HCT116 (cell line): ENCODE measurements at regions not wholly inside any gene's neighbourhood (a gene's known extent, or its start where the extent isn't known, plus 50 kb on each side); places are given as distances from the start of the nearest gene placed in this dataset.

Experiments used
- ATAC-seq: fragments of 200-7000 bp; cut with Tn5 transposase; 2 replicates; pipeline ENCODE4 v1.9.1; 2020; ENCODE audit warnings: mild to moderate bottlenecking, moderate library complexity
- BruUV-seq: library from RNA; stranded (reverse); fragments of 400-500 nt; replicated peaks from 2 replicates; lab custom pipeline; 2021; lab: Mats Ljungman, UMichigan
- CTCF ChIA-PET: fragments of 300-600 bp; sonication (Branson Sonifier 250); formaldehyde crosslinking; loops from one replicate; lab custom pipeline; 2021; ENCODE audit warnings: antibody characterized with exemption; lab: Charles Lee
- POLR2A ChIA-PET: fragments of 300-600, 350-600 bp; sonication (Branson Sonifier 250); formaldehyde crosslinking; loops from one replicate; lab custom pipeline; 2021; ENCODE audit warnings: antibody characterized with exemption; lab: Charles Lee
- RAD21 ChIA-PET, 2 experiments: fragments of 300-600 bp; sonication (Branson Sonifier 250); formaldehyde crosslinking; loops; one replicate each; lab custom pipeline; 2023; ENCODE audit warnings: low total read pairs in 2 of 2; ENCODE audit not compliant: uncharacterized antibody in 2 of 2, unreplicated experiment in 2 of 2, low non-redundant PET in 1 of 2; lab: Charles Lee
- DNase-seq: peaks from one replicate; pipeline ENCODE4 v3.0.0-alpha.2; 2010; ENCODE audit warnings: low read depth, low spot score
- H2AFZ ChIP-seq: fragments of 200-600 bp; shearing (Covaris generic), sonication (generic); 2 replicates; pipeline ENCODE4 v1.6.1; 2017; ENCODE audit warnings: low read depth, mixed run types, mixed read lengths, antibody characterized with exemption, low read length; ENCODE audit not compliant: poor library complexity, severe bottlenecking
- H3K27ac ChIP-seq: 2 replicates; pipeline ENCODE4 v1.5.1; 2012; ENCODE audit warnings: low read depth, low read length
- H3K27me3 ChIP-seq: fragments of 200-600 bp; sonication (generic); 2 replicates; pipeline ENCODE4 v1.6.1; 2016; ENCODE audit warnings: mixed run types, low read length, mixed read lengths; ENCODE audit not compliant: insufficient read depth
- H3K36me3 ChIP-seq, 2 experiments: fragments of 200-500 bp in 1 of 2; fragments of 200-600 bp in 1 of 2; sonication (Bioruptor generic) in 1 of 2; sonication (generic) in 1 of 2; 2 replicates each; pipeline versions ENCODE4 v1.5.1 to v1.6.1; 2014 to 2016; ENCODE audit warnings: low read length in 2 of 2, inconsistent platforms in 1 of 2, mixed read lengths in 1 of 2, mixed run types in 1 of 2; ENCODE audit not compliant: insufficient read depth in 2 of 2, control insufficient read depth in 1 of 2
- H3K4me1 ChIP-seq, 2 experiments: fragments of 200-600 bp in 1 of 2; sonication (generic) in 1 of 2; 2 replicates each; pipeline versions ENCODE4 v1.5.1 to v1.6.1; 2012 to 2017; ENCODE audit warnings: low read length in 2 of 2, inconsistent platforms in 1 of 2, mild to moderate bottlenecking in 1 of 2, mixed read lengths in 1 of 2, mixed run types in 1 of 2, moderate library complexity in 1 of 2; ENCODE audit not compliant: insufficient read depth in 2 of 2, control insufficient read depth in 1 of 2
- H3K4me2 ChIP-seq: fragments of 200-600 bp; sonication (generic); 2 replicates; pipeline ENCODE4 v1.6.1; 2017; ENCODE audit warnings: mixed run types, low read length, mixed read lengths
- H3K4me3 ChIP-seq, 2 experiments: fragments of 200-600 bp in 1 of 2; sonication (generic) in 1 of 2; replicated peaks in 1 of 2; 2 replicates each; pipeline ENCODE4 v1.5.1; 2011 to 2016; ENCODE audit warnings: low read length in 2 of 2, control low read depth in 1 of 2, low read depth in 1 of 2, mild to moderate bottlenecking in 1 of 2, mixed read lengths in 1 of 2, mixed run types in 1 of 2
- H3K79me2 ChIP-seq: fragments of 200-600 bp; sonication (generic); 2 replicates; pipeline ENCODE4 v1.6.1; 2017; ENCODE audit warnings: mild to moderate bottlenecking, mixed run types, low read length, moderate library complexity, mixed read lengths; ENCODE audit not compliant: insufficient read depth
- H3K9ac ChIP-seq: fragments of 200-600 bp; sonication (generic); 2 replicates; pipeline ENCODE4 v1.6.1; 2016; ENCODE audit warnings: low read length, mixed read lengths
- H3K9me2 ChIP-seq: fragments of 200-600 bp; sonication (generic), shearing (Covaris generic); 2 replicates; pipeline ENCODE4 v1.6.1; 2017; ENCODE audit warnings: mixed run types, mild to moderate bottlenecking, moderate library complexity; ENCODE audit not compliant: insufficient read depth
- H3K9me3 ChIP-seq, 2 experiments: fragments of 200-500 bp in 1 of 2; fragments of 200-600 bp in 1 of 2; sonication (Bioruptor generic) in 1 of 2; sonication (generic) in 1 of 2; 2 replicates each; pipeline ENCODE4 v1.6.1; 2014 to 2017; ENCODE audit warnings: low read length in 2 of 2, mixed read lengths in 2 of 2, inconsistent platforms in 1 of 2, low read depth in 1 of 2, mild to moderate bottlenecking in 1 of 2, mixed run types in 1 of 2, moderate library complexity in 1 of 2; ENCODE audit not compliant: control insufficient read depth in 1 of 2, insufficient read depth in 1 of 2
- H4K20me1 ChIP-seq: fragments of 200-600 bp; sonication (generic), shearing (Covaris generic); 2 replicates; pipeline ENCODE4 v1.6.1; 2017; ENCODE audit warnings: mixed run types, mild to moderate bottlenecking, moderate library complexity; ENCODE audit not compliant: insufficient read depth
- CBX3 ChIP-seq: IDR thresholded peaks from 2 replicates; pipeline ENCODE4 v1.6.1; 2012; ENCODE audit warnings: low read depth
- CEBPB ChIP-seq: IDR thresholded peaks from 2 replicates; pipeline ENCODE4 v1.6.1; 2012; ENCODE audit warnings: low read depth
- CTCF ChIP-seq, 3 experiments: fragments of 200-600 bp in 1 of 3; sonication (generic) in 1 of 3; IDR thresholded peaks in 2 of 3; conservative IDR thresholded peaks in 1 of 3; 2 replicates each; pipeline ENCODE4 v1.5.1; 2012 to 2017; ENCODE audit warnings: low read depth in 2 of 3, low read length in 2 of 3, antibody characterized with exemption in 1 of 3, borderline replicate concordance in 1 of 3, control low read depth in 1 of 3, mild to moderate bottlenecking in 1 of 3, mixed read lengths in 1 of 3, mixed run types in 1 of 3, moderate library complexity in 1 of 3; ENCODE audit not compliant: insufficient read depth in 1 of 3
- EGR1 ChIP-seq: IDR thresholded peaks from 2 replicates; pipeline ENCODE4 v1.6.1; 2012; ENCODE audit warnings: low read depth
- ELF1 ChIP-seq: IDR thresholded peaks from 2 replicates; pipeline ENCODE4 v1.6.1; 2012; ENCODE audit warnings: low read depth, borderline replicate concordance
- EZH2 ChIP-seq: fragments of 200-600 bp; sonication (generic); IDR thresholded peaks from 2 replicates; pipeline ENCODE4 v1.6.1; 2017; ENCODE audit warnings: antibody characterized with exemption, mixed run types
- EZH2phosphoT487 ChIP-seq: fragments of 200-600 bp; IDR thresholded peaks from 2 replicates; pipeline ENCODE4 v1.6.1; 2018; ENCODE audit warnings: antibody characterized with exemption, borderline replicate concordance
- FOSL1 ChIP-seq: IDR thresholded peaks from 2 replicates; pipeline ENCODE4 v1.6.1; 2012; ENCODE audit warnings: low read depth
- MAX ChIP-seq: IDR thresholded peaks from 2 replicates; pipeline ENCODE4 v1.6.1; 2012
- POLR2A ChIP-seq: IDR thresholded peaks from 2 replicates; pipeline ENCODE4 v1.7.0; 2011; ENCODE audit warnings: borderline replicate concordance; ENCODE audit not compliant: insufficient read depth, insufficient read length; ENCODE audit errors: extremely low read depth
- POLR2AphosphoS5 ChIP-seq: IDR thresholded peaks from 2 replicates; pipeline ENCODE4 v1.6.1; 2011; ENCODE audit warnings: mild to moderate bottlenecking, low read depth, low read length, moderate library complexity
- RAD21 ChIP-seq: IDR thresholded peaks from 2 replicates; pipeline ENCODE4 v1.6.1; 2012; ENCODE audit warnings: low read depth, mild to moderate bottlenecking
- SIN3A ChIP-seq: IDR thresholded peaks from 2 replicates; pipeline ENCODE4 v1.6.1; 2012; ENCODE audit warnings: low read depth
- SP1 ChIP-seq: IDR thresholded peaks from 2 replicates; pipeline ENCODE4 v1.6.1; 2012; ENCODE audit warnings: low read depth
- SRF ChIP-seq: IDR thresholded peaks from 2 replicates; pipeline ENCODE4 v1.6.1; 2012; ENCODE audit warnings: low read depth
- YY1 ChIP-seq: IDR thresholded peaks from 2 replicates; pipeline ENCODE4 v1.6.1; 2011; ENCODE audit warnings: low read length, low read depth, moderate library complexity, mild to moderate bottlenecking; ENCODE audit not compliant: insufficient replicate concordance; ENCODE audit errors: extremely low read depth
- ZNF274 ChIP-seq: fragments of 200-500 bp; sonication (Bioruptor generic); IDR thresholded peaks from 2 replicates; pipeline ENCODE4 v1.6.1; 2014; ENCODE audit warnings: mild to moderate bottlenecking, low read depth, low read length, inconsistent platforms
- intact Hi-C: fragments of 100-400 bp; cut with micrococcal nuclease; formaldehyde crosslinking; loops from 2 replicates; pipeline ENCODE4 v1.10.0; 2022
- TF ChIP-seq, protein P1 (sequence below): IDR thresholded peaks from 2 replicates; pipeline ENCODE4 v1.6.1; 2012

DNA sequence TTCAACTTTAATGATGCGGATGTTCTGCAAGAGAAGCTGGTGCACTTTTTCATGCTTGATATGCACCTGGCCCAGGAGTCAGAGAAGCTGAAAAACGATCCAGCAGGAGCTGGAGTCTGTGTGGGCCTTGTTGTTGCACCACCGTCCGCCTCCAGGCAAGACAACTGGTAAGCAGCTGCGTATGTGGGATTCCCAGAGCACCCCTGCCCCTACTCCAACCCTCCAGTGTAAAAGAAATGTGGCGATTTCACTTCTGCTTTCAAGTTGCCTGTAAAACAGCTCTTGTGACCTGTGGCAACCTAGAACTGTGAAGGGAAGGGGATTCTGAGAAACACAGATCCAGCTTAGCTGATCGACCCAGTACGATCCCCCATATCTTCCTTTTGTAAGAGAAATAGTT is 154.1 kb upstream of the PELI2 start (continued):
- no peak for TF ChIP-seq SP1
- no peak for TF ChIP-seq RAD21
- TF ChIP-seq, all 23 proteins: peak for 0

DNA sequence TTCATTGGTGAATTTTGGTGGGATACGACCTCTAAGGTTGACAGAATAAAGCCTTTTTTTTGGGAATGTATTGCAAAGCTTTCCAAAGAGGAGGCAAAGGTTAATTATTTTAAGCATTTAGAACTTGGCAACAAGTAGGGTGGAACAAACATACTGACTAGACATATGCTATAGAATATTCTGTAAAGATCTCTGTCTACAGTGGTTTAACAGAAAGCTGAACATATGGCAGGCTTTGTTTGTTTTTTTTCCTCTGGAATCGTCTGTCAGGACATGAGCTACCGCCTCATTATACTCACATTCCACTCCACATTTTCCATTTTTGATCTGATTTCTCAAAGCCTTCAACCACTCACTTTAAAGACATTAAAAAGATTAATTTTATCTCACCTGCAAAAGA is 153.4 kb upstream of the PELI2 start:
- Histone ChIP-seq H3K27ac (no peak overlapping the region), H3K4me2 (no peak overlapping the region), H3K4me3 (no peak overlapping the region)
- ChIA-PET RAD21 (no interaction called here), POLR2A (no interaction called here), CTCF (no interaction called here)
- TF ChIP-seq EGR1 (no peak), SIN3A (no peak), EZH2 (no peak), ELF1 (no peak), SRF (no peak), POLR2A (no peak), EZH2phosphoT487 (no peak), MAX (no peak), POLR2AphosphoS5 (no peak), CBX3 (no peak), CTCF (IDR thresholded peaks at IDR 0.05 in 2 of 3, conservative IDR thresholded peaks at IDR 0.05 in 1 of 3; ENCODE audit: borderline replicate concordance in 1 of 3, insufficient read depth in 1 of 3, low read depth in 2 of 3, low read length in 2 of 3) (no peak), FOSL1 (no peak), ZNF274 (no peak), CEBPB (no peak), YY1 (no peak)
- TF ChIP-seq, protein P1, sequence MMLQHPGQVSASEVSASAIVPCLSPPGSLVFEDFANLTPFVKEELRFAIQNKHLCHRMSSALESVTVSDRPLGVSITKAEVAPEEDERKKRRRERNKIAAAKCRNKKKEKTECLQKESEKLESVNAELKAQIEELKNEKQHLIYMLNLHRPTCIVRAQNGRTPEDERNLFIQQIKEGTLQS, result no peak
- TF ChIP-seq, all 23 proteins: peak for 0
- H3K9me2 ChIP-seq, result no peaks in the 10 kb centered on the region
- no peak for DNase-seq
- intact Hi-C loops, result no loop called here
- no peak overlapping the region for H2AFZ ChIP-seq
- no peaks in the 10 kb centered on the region for H3K9me3 ChIP-seq
- no peaks in the 10 kb centered on the region for H3K36me3 ChIP-seq
- ATAC-seq, result no peak
- H3K9ac ChIP-seq, result no peak overlapping the region
- H3K4me1 ChIP-seq, result no peaks in the 10 kb centered on the region
- no TSS peak for BruUV-seq
- H3K27me3 ChIP-seq, result peaks cover 9% of the 10 kb centered on the region; the same call in 1 of the 2 replicates
- H3K79me2 ChIP-seq, result no peaks in the 10 kb centered on the region
- H4K20me1 ChIP-seq, result no peaks in the 10 kb centered on the region
